H9 (cell line): ENCODE measurements at regions not wholly inside any gene's neighbourhood (a gene's known extent, or its start where the extent isn't known, plus 50 kb on each side); places are given as distances from the start of the nearest gene placed in this dataset.

Source experiments
- DNase-seq: peaks from one replicate; pipeline ENCODE4 v3.0.0-alpha.2; 2017
- H2AFZ ChIP-seq: one replicate; pipeline ENCODE4 v1.6.1; 2013; ENCODE audit warnings: mild to moderate bottlenecking, low read length, control low read depth, moderate library complexity
- H2AK5ac ChIP-seq: 2 replicates; pipeline ENCODE4 v1.6.1; 2013; ENCODE audit warnings: low read length, control low read depth, mixed read lengths; ENCODE audit not compliant: insufficient read length
- H2BK120ac ChIP-seq: one replicate; pipeline ENCODE4 v1.6.1; 2013; ENCODE audit warnings: low read depth, mild to moderate bottlenecking, low read length, control low read depth, inconsistent platforms; ENCODE audit not compliant: poor library complexity, severe bottlenecking
- H2BK12ac ChIP-seq: 2 replicates; pipeline ENCODE4 v1.6.1; 2013; ENCODE audit warnings: low read length, control low read depth, mixed read lengths, low read depth; ENCODE audit not compliant: insufficient read length
- H2BK15ac ChIP-seq: 2 replicates; pipeline ENCODE4 v1.6.1; 2013; ENCODE audit warnings: low read depth, low read length, control low read depth
- H2BK20ac ChIP-seq: one replicate; pipeline ENCODE4 v1.6.1; 2013; ENCODE audit warnings: low read depth, mild to moderate bottlenecking, low read length, control low read depth, inconsistent platforms; ENCODE audit not compliant: poor library complexity, severe bottlenecking
- H2BK5ac ChIP-seq: 2 replicates; pipeline ENCODE4 v1.6.1; 2013; ENCODE audit warnings: low read length, control low read depth, mixed read lengths; ENCODE audit not compliant: insufficient read length
- H3K14ac ChIP-seq: 2 replicates; pipeline ENCODE4 v1.6.1; 2013; ENCODE audit warnings: low read length, control low read depth; ENCODE audit not compliant: insufficient read depth
- H3K18ac ChIP-seq: 2 replicates; pipeline ENCODE4 v1.6.1; 2013; ENCODE audit warnings: low read depth, mild to moderate bottlenecking, mixed read lengths, low read length, control low read depth; ENCODE audit not compliant: insufficient read length
- H3K23ac ChIP-seq: 2 replicates; pipeline ENCODE4 v1.6.1; 2013; ENCODE audit warnings: low read length, control low read depth, mixed read lengths, low read depth; ENCODE audit not compliant: insufficient read length
- H3K23me2 ChIP-seq: 2 replicates; pipeline ENCODE4 v1.6.1; 2013; ENCODE audit warnings: low read depth, mild to moderate bottlenecking, mixed read lengths, low read length, control low read depth; ENCODE audit not compliant: insufficient read length, poor library complexity, severe bottlenecking
- H3K27ac ChIP-seq: 2 replicates; pipeline ENCODE4 v1.5.1; 2013; ENCODE audit warnings: low read length, control low read depth, mixed read lengths, low read depth; ENCODE audit not compliant: insufficient read length
- H3K27me3 ChIP-seq: 2 replicates; pipeline ENCODE4 v1.6.1; 2013; ENCODE audit warnings: low read length, control low read depth, inconsistent platforms; ENCODE audit not compliant: insufficient read depth
- H3K4ac ChIP-seq: 2 replicates; pipeline ENCODE4 v1.6.1; 2013; ENCODE audit warnings: low read depth, mild to moderate bottlenecking, control low read depth, inconsistent platforms, low read length, moderate library complexity
- H3K4me1 ChIP-seq: 2 replicates; pipeline ENCODE4 v1.6.1; 2013; ENCODE audit warnings: low read length, control low read depth, inconsistent platforms; ENCODE audit not compliant: insufficient read depth
- H3K4me2 ChIP-seq: 2 replicates; pipeline ENCODE4 v1.6.1; 2013; ENCODE audit warnings: low read length, control low read depth, mixed read lengths; ENCODE audit not compliant: insufficient read length, insufficient read depth
- H3K56ac ChIP-seq: 2 replicates; pipeline ENCODE4 v1.6.1; 2013; ENCODE audit warnings: low read depth, mild to moderate bottlenecking, mixed read lengths, low read length, control low read depth; ENCODE audit not compliant: insufficient read length
- H3K79me1 ChIP-seq: 2 replicates; pipeline ENCODE4 v1.6.1; 2013; ENCODE audit warnings: low read depth, mild to moderate bottlenecking, moderate library complexity, low read length, control low read depth, inconsistent platforms; ENCODE audit not compliant: insufficient read depth, poor library complexity, severe bottlenecking
- H3K79me2 ChIP-seq: 2 replicates; pipeline ENCODE4 v1.6.1; 2013; ENCODE audit warnings: low read length, control low read depth, inconsistent platforms; ENCODE audit not compliant: insufficient read depth
- H3K9ac ChIP-seq: 2 replicates; pipeline ENCODE4 v1.6.1; 2013; ENCODE audit warnings: low read length, control low read depth, mixed read lengths; ENCODE audit not compliant: insufficient read length; ENCODE audit errors: extremely low read depth
- H3K9me3 ChIP-seq: one replicate; pipeline ENCODE4 v1.6.1; 2013; ENCODE audit warnings: low read depth, low read length, inconsistent platforms; ENCODE audit not compliant: control insufficient read depth
- H3T11ph ChIP-seq: one replicate; pipeline ENCODE4 v1.6.1; 2013; ENCODE audit warnings: mild to moderate bottlenecking, low read length, control low read depth, inconsistent platforms
- H4K20me1 ChIP-seq: one replicate; pipeline ENCODE4 v1.6.1; 2013; ENCODE audit not compliant: control insufficient read depth, insufficient read length, insufficient read depth
- H4K5ac ChIP-seq: 2 replicates; pipeline ENCODE4 v1.6.1; 2013; ENCODE audit warnings: low read depth, mild to moderate bottlenecking, mixed read lengths, low read length, control low read depth; ENCODE audit not compliant: insufficient read length
- H4K8ac ChIP-seq: replicated peaks from 2 replicates; pipeline ENCODE4 v1.6.1; 2013; ENCODE audit warnings: low read length, control low read depth, mixed read lengths, low read depth; ENCODE audit not compliant: insufficient read length
- H4K91ac ChIP-seq: 2 replicates; pipeline ENCODE4 v1.6.1; 2013; ENCODE audit warnings: low read depth, mild to moderate bottlenecking, moderate library complexity, mixed read lengths, low read length, control low read depth; ENCODE audit not compliant: insufficient read length
- H3K27ac Mint-ChIP-seq, 3 experiments: 2 replicates in 2 of 3; 3 replicates in 1 of 3; pipeline ENCODE4 v1.8.0; 2020 to 2021; ENCODE audit warnings: mixed read lengths in 3 of 3, mild to moderate bottlenecking in 1 of 3, moderate library complexity in 1 of 3
- H3K27me3 Mint-ChIP-seq: 2 replicates; pipeline ENCODE4 v1.8.0; 2021; ENCODE audit warnings: low read depth, mild to moderate bottlenecking, moderate library complexity, mixed read lengths
- H3K36me3 Mint-ChIP-seq, 3 experiments: 2 replicates in 2 of 3; 3 replicates in 1 of 3; pipeline ENCODE4 v1.8.0; 2020 to 2021; ENCODE audit warnings: low read depth in 3 of 3, mixed read lengths in 3 of 3; ENCODE audit not compliant: insufficient read depth in 1 of 3
- H3K4me1 Mint-ChIP-seq, 2 experiments: 2 replicates each; pipeline ENCODE4 v1.8.0; 2020; ENCODE audit warnings: mixed read lengths in 2 of 2
- H3K4me3 Mint-ChIP-seq, 2 experiments: 2 replicates in 1 of 2; 3 replicates in 1 of 2; pipeline ENCODE4 v1.8.0; 2020 to 2021; ENCODE audit warnings: mild to moderate bottlenecking in 2 of 2, mixed read lengths in 2 of 2, moderate library complexity in 1 of 2
- H3K9me3 Mint-ChIP-seq, 2 experiments: 2 replicates in 1 of 2; 3 replicates in 1 of 2; pipeline ENCODE4 v1.8.0; 2020; ENCODE audit warnings: mild to moderate bottlenecking in 2 of 2, mixed read lengths in 2 of 2, moderate library complexity in 1 of 2
- CTCF ChIP-seq: fragments of 200-600 bp; sonication (generic); conservative IDR thresholded peaks from 3 replicates; pipeline ENCODE4 v1.8.0; 2021; ENCODE audit warnings: antibody characterized with exemption, mild to moderate bottlenecking

- Histone ChIP-seq H3K4me2 (no peak overlapping the region), H3T11ph (no peak overlapping the region), H3K79me1 (no peaks in the 10 kb centered on the region), H3K9ac (no peak overlapping the region), H2BK120ac (no peak overlapping the region), H3K9me3 (no peaks in the 10 kb centered on the region), H2BK20ac (no peak overlapping the region), H4K5ac (no peak overlapping the region), H3K27ac (no peak overlapping the region), H3K79me2 (no peaks in the 10 kb centered on the region), H4K20me1 (no peaks in the 10 kb centered on the region), H3K4me1 (no peaks in the 10 kb centered on the region), H3K4ac (no peak overlapping the region), H4K91ac (no peak overlapping the region), H3K56ac (no peak overlapping the region), H3K23ac (no peak overlapping the region), H4K8ac (no peak overlapping the region), H3K14ac (no peak overlapping the region), H3K27me3 (no peaks in the 10 kb centered on the region), H2BK5ac (no peak overlapping the region), H3K18ac (no peak overlapping the region), H2AK5ac (no peak overlapping the region), H2BK12ac (no peak overlapping the region), H3K23me2 (no peaks in the 10 kb centered on the region), H2AFZ (no peak overlapping the region), H2BK15ac (no peak overlapping the region)
- no peak for DNase-seq
- Mint-ChIP-seq H3K27ac (no peak overlapping the region), H3K4me3 (no peak overlapping the region), H3K4me1 (peaks cover 2 to 7% of the 10 kb centered on the region in 2 experiments; a peak in 1 of 4 replicates), H3K27me3 (no peaks in the 10 kb centered on the region; the same call in 1 of the 2 replicates), H3K9me3 (peaks cover 31% of the 10 kb centered on the region in 2 experiments), H3K36me3 (peaks cover 19 to 29% (median 26%) of the 10 kb centered on the region in 3 experiments)
- TF ChIP-seq CTCF, result no peak
Observed at GRCh38 chr6:156334966-156335365, 442.2 kb upstream of the ARID1B start.
